IMR-90 (cell line): ENCODE measurements at regions not wholly inside any gene's neighbourhood (a gene's known extent, or its start where the extent isn't known, plus 50 kb on each side); places are given as distances from the start of the nearest gene placed in this dataset.

Experiments
- ATAC-seq: fragments of 200-7000 bp; cut with Tn5 transposase; 2 replicates; pipeline ENCODE4 v1.9.1; 2020; ENCODE audit warnings: low read depth, mild to moderate bottlenecking, moderate library complexity
- BruUV-seq: library from RNA; stranded (reverse); fragments of 400-500 nt; replicated peaks from 2 replicates; lab custom pipeline; 2021; lab: Mats Ljungman, UMichigan
- CTCF ChIA-PET: fragments of 300-600 bp; formaldehyde crosslinking; extraction: SDS; loops from one replicate; lab custom pipeline; 2021; ENCODE audit warnings: antibody characterized with exemption; lab: Yijun Ruan, JAX
- POLR2A ChIA-PET: fragments of 300-600 bp; sonication (Branson Sonifier 250); formaldehyde crosslinking; loops from one replicate; lab custom pipeline; 2022; ENCODE audit warnings: antibody characterized with exemption; ENCODE audit not compliant: unreplicated experiment; lab: Charles Lee
- DNase-seq: peaks from one replicate; pipeline ENCODE4 v3.0.0; 2013
- H2AFZ ChIP-seq: replicated peaks from 2 replicates; pipeline ENCODE3; 2013; ENCODE audit warnings: low read length, mild to moderate bottlenecking; ENCODE audit not compliant: poor library complexity
- H2AK5ac ChIP-seq: 2 replicates; pipeline ENCODE4 v1.6.1; 2013; ENCODE audit warnings: low read depth, low read length, inconsistent platforms
- H2AK9ac ChIP-seq: replicated peaks from 2 replicates; pipeline ENCODE3; 2013; ENCODE audit warnings: mild to moderate bottlenecking, low read depth, low read length, moderate library complexity; ENCODE audit not compliant: poor library complexity
- H2BK120ac ChIP-seq: 2 replicates; pipeline ENCODE4 v1.6.1; 2013; ENCODE audit warnings: low read depth, low read length, inconsistent platforms
- H2BK15ac ChIP-seq: 3 replicates; pipeline ENCODE4 v1.6.1; 2013; ENCODE audit warnings: low read depth, low read length, inconsistent platforms
- H2BK20ac ChIP-seq: 2 replicates; pipeline ENCODE4 v1.6.1; 2013; ENCODE audit warnings: low read depth, mild to moderate bottlenecking, inconsistent platforms, low read length, moderate library complexity
- H2BK5ac ChIP-seq: 2 replicates; pipeline ENCODE4 v1.6.1; 2013; ENCODE audit warnings: mild to moderate bottlenecking, low read depth, low read length, inconsistent platforms; ENCODE audit not compliant: poor library complexity, severe bottlenecking
- H3K14ac ChIP-seq: replicated peaks from 2 replicates; pipeline ENCODE4 v1.6.1; 2013; ENCODE audit warnings: low read depth, low read length, inconsistent platforms
- H3K18ac ChIP-seq: 2 replicates; pipeline ENCODE4 v1.6.1; 2013; ENCODE audit warnings: low read depth, low read length, control low read depth
- H3K23ac ChIP-seq: 2 replicates; pipeline ENCODE4 v1.6.1; 2013; ENCODE audit warnings: low read depth, low read length, inconsistent platforms
- H3K27ac ChIP-seq: 2 replicates; pipeline ENCODE4 v1.5.1; 2013; ENCODE audit warnings: mild to moderate bottlenecking, control low read depth, low read length; ENCODE audit not compliant: insufficient read depth
- H3K27me3 ChIP-seq: 2 replicates; pipeline ENCODE4 v1.6.1; 2013; ENCODE audit warnings: low read length; ENCODE audit not compliant: control insufficient read depth, insufficient read depth
- H3K36me3 ChIP-seq: 2 replicates; pipeline ENCODE4 v1.6.1; 2013; ENCODE audit warnings: low read length, mixed read lengths; ENCODE audit not compliant: control insufficient read depth, insufficient read depth
- H3K4ac ChIP-seq: 2 replicates; pipeline ENCODE4 v1.6.1; 2013; ENCODE audit warnings: low read depth, low read length, inconsistent platforms
- H3K4me1 ChIP-seq: 2 replicates; pipeline ENCODE4 v1.6.1; 2013; ENCODE audit warnings: low read length, mixed read lengths; ENCODE audit not compliant: control insufficient read depth, insufficient read depth
- H3K4me2 ChIP-seq: 2 replicates; pipeline ENCODE4 v1.6.1; 2013; ENCODE audit warnings: low read depth, mild to moderate bottlenecking, control low read depth, low read length, moderate library complexity
- H3K4me3 ChIP-seq: 2 replicates; pipeline ENCODE4 v1.5.1; 2013; ENCODE audit warnings: low read depth, mild to moderate bottlenecking, control low read depth, low read length, moderate library complexity; ENCODE audit not compliant: insufficient read depth
- H3K56ac ChIP-seq: 2 replicates; pipeline ENCODE4 v1.6.1; 2013; ENCODE audit warnings: low read length, inconsistent platforms; ENCODE audit not compliant: insufficient read depth; ENCODE audit errors: extremely low read depth
- H3K79me1 ChIP-seq, 2 experiments: 2 replicates each; pipeline ENCODE4 v1.6.1; 2013; ENCODE audit warnings: low read length in 2 of 2, inconsistent platforms in 1 of 2, low read depth in 1 of 2
- H3K9ac ChIP-seq: 2 replicates; pipeline ENCODE4 v1.6.1; 2013; ENCODE audit warnings: low read depth, low read length, control low read depth
- H3K9me1 ChIP-seq: 2 replicates; pipeline ENCODE4 v1.6.1; 2013; ENCODE audit warnings: low read length, inconsistent platforms; ENCODE audit not compliant: insufficient read depth
- H3K9me3 ChIP-seq: 2 replicates; pipeline ENCODE4 v1.6.1; 2013; ENCODE audit warnings: low read length; ENCODE audit not compliant: control insufficient read depth, insufficient read depth
- H4K20me1 ChIP-seq: 2 replicates; pipeline ENCODE4 v1.6.1; 2013; ENCODE audit warnings: low read length, inconsistent platforms; ENCODE audit not compliant: insufficient read depth
- H4K5ac ChIP-seq: 2 replicates; pipeline ENCODE4 v1.6.1; 2013; ENCODE audit warnings: mild to moderate bottlenecking, low read depth, low read length, control low read depth
- H4K8ac ChIP-seq, 2 experiments: 2 replicates each; pipeline ENCODE4 v1.6.1; 2013; ENCODE audit warnings: low read depth in 2 of 2, low read length in 2 of 2, control low read depth in 1 of 2, inconsistent platforms in 1 of 2
- H4K91ac ChIP-seq: 2 replicates; pipeline ENCODE4 v1.6.1; 2013; ENCODE audit warnings: low read depth, low read length, inconsistent platforms; ENCODE audit not compliant: insufficient read depth
- BHLHE40 ChIP-seq: fragments of 150-350 bp; IDR thresholded peaks from 2 replicates; pipeline ENCODE4 v1.6.1; 2016; ENCODE audit warnings: mild to moderate bottlenecking, low read depth, low read length
- CEBPB ChIP-seq: IDR thresholded peaks from 2 replicates; pipeline ENCODE4 v1.6.1; 2012; ENCODE audit warnings: low read depth, low read length, improper control_type of control experiment
- CHD1 ChIP-seq: IDR thresholded peaks from 2 replicates; pipeline ENCODE4 v1.6.1; 2012; ENCODE audit warnings: low read depth, low read length, improper control_type of control experiment
- CTCF ChIP-seq: conservative IDR thresholded peaks from 2 replicates; pipeline ENCODE4 v1.5.1; 2012; ENCODE audit warnings: mild to moderate bottlenecking, low read depth, low read length, improper control_type of control experiment
- ELK1 ChIP-seq: fragments of 150-350 bp; IDR thresholded peaks from 2 replicates; pipeline ENCODE4 v1.6.1; 2016; ENCODE audit warnings: low read depth, mild to moderate bottlenecking, low read length, moderate library complexity, borderline replicate concordance
- FOS ChIP-seq: fragments of 150-350 bp; IDR thresholded peaks from 2 replicates; pipeline ENCODE4 v1.6.1; 2016; ENCODE audit warnings: low read depth, low read length
- MAFK ChIP-seq: IDR thresholded peaks from 2 replicates; pipeline ENCODE4 v1.6.1; 2012; ENCODE audit warnings: low read depth, low read length, improper control_type of control experiment
- MAZ ChIP-seq: IDR thresholded peaks from 2 replicates; pipeline ENCODE4 v1.6.1; 2012; ENCODE audit warnings: low read depth, mild to moderate bottlenecking, low read length, improper control_type of control experiment, moderate library complexity, borderline replicate concordance
- MXI1 ChIP-seq: IDR thresholded peaks from 2 replicates; pipeline ENCODE4 v1.6.1; 2012; ENCODE audit warnings: low read depth, mild to moderate bottlenecking, low read length, moderate library complexity, borderline replicate concordance
- NFE2L2 ChIP-seq: fragments of 150-350 bp; IDR thresholded peaks from 2 replicates; pipeline ENCODE4 v1.6.1; 2016; ENCODE audit warnings: low read depth, mild to moderate bottlenecking, low read length
- POLR2A ChIP-seq: IDR thresholded peaks from 2 replicates; pipeline ENCODE4 v1.6.1; 2012; ENCODE audit warnings: mild to moderate bottlenecking, low read depth, low read length
- RAD21 ChIP-seq: IDR thresholded peaks from 2 replicates; pipeline ENCODE4 v1.6.1; 2012; ENCODE audit warnings: low read length, improper control_type of control experiment
- RCOR1 ChIP-seq: IDR thresholded peaks from 2 replicates; pipeline ENCODE4 v1.6.1; 2012; ENCODE audit warnings: mild to moderate bottlenecking, low read length, improper control_type of control experiment; ENCODE audit not compliant: insufficient replicate concordance
- RFX5 ChIP-seq: IDR thresholded peaks from 2 replicates; pipeline ENCODE4 v1.8.0; 2012; ENCODE audit warnings: low read depth, mild to moderate bottlenecking, low read length, moderate library complexity
- SMC3 ChIP-seq: fragments of 150-350 bp; IDR thresholded peaks from 2 replicates; pipeline ENCODE4 v1.6.1; 2016; ENCODE audit warnings: low read depth, mild to moderate bottlenecking, antibody characterized with exemption, low read length, moderate library complexity
- USF2 ChIP-seq: fragments of 150-350 bp; IDR thresholded peaks from 2 replicates; pipeline ENCODE4 v1.6.1; 2017; ENCODE audit warnings: mild to moderate bottlenecking, antibody characterized with exemption, low read length, low read depth
- WGBS, 2 experiments: methylation state at CpG; one replicate each; pipeline versions ENCODE4 v1.1.5 to v1.1.7; 2013; ENCODE audit warnings: missing lambda C conversion rate in 2 of 2; ENCODE audit not compliant: insufficient read length in 1 of 2; ENCODE audit errors: extremely low coverage in 2 of 2; 5-methylcytosine and 5-hydroxymethylcytosine counted together
- dilution Hi-C: fragments of 300-500 bp; cut with HindIII; formaldehyde crosslinking; loops from one replicate; pipeline ENCODE4 v1.14.3; 2018; ENCODE audit warnings: low sequenced_read_pairs; ENCODE audit not compliant: unreplicated experiment
- in situ Hi-C: fragments of 300-500 bp; cut with MboI; formaldehyde crosslinking; loops from 3 replicates; pipeline ENCODE4 v1.14.3; 2019; ENCODE audit warnings: low sequenced_read_pairs, inconsistent platforms, mixed read lengths
- intact Hi-C: fragments of 100-400 bp; cut with micrococcal nuclease; formaldehyde crosslinking; loops from 2 replicates; pipeline ENCODE4 v1.10.0; 2022

- no peak overlapping the region for H2AFZ ChIP-seq
- H3K79me1 ChIP-seq = no peaks in the 10 kb centered on the region
- H3K4me3 ChIP-seq = no peak overlapping the region
- H4K5ac ChIP-seq = no peak overlapping the region
- H3K14ac ChIP-seq = no peak overlapping the region
- no peaks in the 10 kb centered on the region for H3K36me3 ChIP-seq
- no peak overlapping the region for H3K4ac ChIP-seq
- no peaks in the 10 kb centered on the region for H3K9me3 ChIP-seq
- H3K18ac ChIP-seq = no peak overlapping the region
- H2AK5ac ChIP-seq = no peak overlapping the region; the same call in 1 of the 2 replicates
- no peak overlapping the region for H4K91ac ChIP-seq
- in situ Hi-C loops (no loop called here), intact Hi-C loops (no loop called here), dilution Hi-C loops (no loop called here)
- no peaks in the 10 kb centered on the region for H4K20me1 ChIP-seq
- no peak overlapping the region for H2BK5ac ChIP-seq
- ATAC-seq (no peak), DNase-seq (no peak)
- CTCF ChIA-PET = no interaction called here
- H2BK20ac ChIP-seq = no peak overlapping the region
- no peaks in the 10 kb centered on the region for H3K4me1 ChIP-seq
- H2BK120ac ChIP-seq = no peak overlapping the region
- H4K8ac ChIP-seq = no peak overlapping the region
- WGBS, 2 experiments = no CpG with 5 or more reads among the region's 7 CpGs
- no peak overlapping the region for H3K23ac ChIP-seq
- no peak overlapping the region for H3K4me2 ChIP-seq
- no peaks in the 10 kb centered on the region for H3K27me3 ChIP-seq
- H2BK15ac ChIP-seq = no peak overlapping the region
- H3K56ac ChIP-seq = no peak overlapping the region
- H2AK9ac ChIP-seq = no peak overlapping the region
- BruUV-seq = no TSS peak
- H3K9ac ChIP-seq = no peak overlapping the region
- TF ChIP-seq SMC3 = no peak
- no peak for TF ChIP-seq FOS
- TF ChIP-seq ELK1 = no peak
- TF ChIP-seq MAFK = no peak
- no peak for TF ChIP-seq POLR2A
- no peak for TF ChIP-seq NFE2L2
- TF ChIP-seq CTCF = no peak
- no peak for TF ChIP-seq CHD1
- no peak for TF ChIP-seq BHLHE40
- TF ChIP-seq MAZ = no peak
- TF ChIP-seq USF2 = no peak
- TF ChIP-seq RFX5 = no peak
- TF ChIP-seq RAD21 = no peak
- TF ChIP-seq CEBPB = no peak
- TF ChIP-seq MXI1 = no peak
- no peak for TF ChIP-seq RCOR1
- H3K9me1 ChIP-seq = 0 out of 2 replicates have a peak, but pooled peaks cover 5% of the 10 kb centered on the region
- H3K27ac ChIP-seq = no peak overlapping the region
- POLR2A ChIA-PET = no interaction called here
Measured at GRCh38 chr5:124612023-124612422, 134.4 kb downstream of the ZNF608 start.
